GM23338 (cell line): ENCODE measurements at regions not wholly inside any gene's neighbourhood (a gene's known extent, or its start where the extent isn't known, plus 50 kb on each side); places are given as distances from the start of the nearest gene placed in this dataset.
A peak's percentile ranks its signal among the peaks of the same experiment; 100 is the strongest.

ENCODE experiments used
- ATAC-seq: fragments of 200-7000 bp; cut with Tn5 transposase; 3 replicates; pipeline ENCODE4 v1.9.1; 2020
- DNase-seq: peaks from one replicate; pipeline ENCODE4 v3.0.0-alpha.2; 2015; ENCODE audit warnings: low spot score
- H2AFZ ChIP-seq: fragments of 200-600 bp; sonication (generic); 2 replicates; pipeline ENCODE4 v1.8.0; 2016; ENCODE audit warnings: antibody characterized with exemption, mild to moderate bottlenecking, moderate library complexity
- H3F3A ChIP-seq: fragments of 200-600 bp; sonication (generic); replicated peaks from 2 replicates; pipeline ENCODE4 v1.8.0; 2017; ENCODE audit warnings: antibody characterized with exemption, mixed run types, low read depth
- H3K27ac ChIP-seq: fragments of 200-600 bp; sonication (generic); 2 replicates; pipeline ENCODE4 v1.6.1; 2016; ENCODE audit warnings: low read depth
- H3K27me3 ChIP-seq: fragments of 200-600 bp; sonication (generic); 2 replicates; pipeline ENCODE4 v1.8.0; 2016; ENCODE audit warnings: mild to moderate bottlenecking, mixed run types, moderate library complexity; ENCODE audit not compliant: insufficient read depth
- H3K36me3 ChIP-seq: fragments of 200-600 bp; sonication (generic); 2 replicates; pipeline ENCODE4 v1.8.0; 2016; ENCODE audit warnings: mild to moderate bottlenecking; ENCODE audit not compliant: insufficient read depth
- H3K4me1 ChIP-seq: fragments of 200-600 bp; sonication (generic); 2 replicates; pipeline ENCODE4 v1.8.0; 2016; ENCODE audit warnings: mild to moderate bottlenecking, moderate library complexity; ENCODE audit not compliant: insufficient read depth
- H3K4me2 ChIP-seq: fragments of 200-600 bp; sonication (generic); 2 replicates; pipeline ENCODE4 v1.7.1; 2017; ENCODE audit warnings: mixed run types
- H3K4me3 ChIP-seq: fragments of 200-600 bp; sonication (generic); 2 replicates; pipeline ENCODE4 v1.6.1; 2016; ENCODE audit warnings: mixed run types
- H3K79me2 ChIP-seq: fragments of 200-600 bp; sonication (generic); replicated peaks from 2 replicates; pipeline ENCODE4 v1.8.0; 2017; ENCODE audit warnings: mild to moderate bottlenecking; ENCODE audit not compliant: insufficient read depth
- H3K9me2 ChIP-seq: fragments of 200-600 bp; sonication (generic); 2 replicates; pipeline ENCODE4 v1.8.0; 2017; ENCODE audit not compliant: insufficient read depth
- H4K20me1 ChIP-seq: fragments of 200-600 bp; sonication (generic); replicated peaks from 2 replicates; pipeline ENCODE4 v1.8.0; 2017; ENCODE audit warnings: mild to moderate bottlenecking; ENCODE audit not compliant: insufficient read depth
- H3K27ac Mint-ChIP-seq: 2 replicates; pipeline ENCODE4 v1.8.0; 2020; ENCODE audit warnings: inconsistent platforms, mild to moderate bottlenecking, moderate library complexity, mixed read lengths
- H3K27me3 Mint-ChIP-seq: 3 replicates; pipeline ENCODE4 v1.8.0; 2022; ENCODE audit warnings: low read depth, mild to moderate bottlenecking, moderate library complexity, mixed read lengths, inconsistent platforms; ENCODE audit not compliant: insufficient read depth, poor library complexity
- H3K36me3 Mint-ChIP-seq: 3 replicates; pipeline ENCODE4 v1.8.0; 2021; ENCODE audit warnings: low read depth, mild to moderate bottlenecking, inconsistent platforms, moderate library complexity, mixed read lengths
- H3K4me1 Mint-ChIP-seq: 3 replicates; pipeline ENCODE4 v1.8.0; 2020; ENCODE audit warnings: mild to moderate bottlenecking, inconsistent platforms, mixed read lengths
- H3K4me3 Mint-ChIP-seq: 3 replicates; pipeline ENCODE4 v1.8.0; 2021; ENCODE audit warnings: moderate library complexity, mild to moderate bottlenecking, inconsistent platforms, mixed read lengths
- H3K9me3 Mint-ChIP-seq: 3 replicates; pipeline ENCODE4 v1.8.0; 2020; ENCODE audit warnings: moderate library complexity, mild to moderate bottlenecking, inconsistent platforms, mixed read lengths
- CREB1 ChIP-seq: fragments of 250-450 bp; sonication (Bioruptor Pico); IDR thresholded peaks from 2 replicates; pipeline ENCODE4 v1.5.0; 2020; ENCODE audit warnings: low read depth, mild to moderate bottlenecking, moderate library complexity
- CTCF ChIP-seq, 2 experiments: fragments of 200-600 bp in 1 of 2; sonication (generic) in 1 of 2; conservative IDR thresholded peaks; 2 replicates each; pipeline versions ENCODE4 v1.5.1 to v1.6.1; 2016 to 2017; ENCODE audit warnings: antibody characterized with exemption in 2 of 2, low read depth in 2 of 2, mild to moderate bottlenecking in 2 of 2, moderate library complexity in 1 of 2
- ETS1 ChIP-seq: IDR thresholded peaks from 2 replicates; pipeline ENCODE4 v1.6.1; 2016; ENCODE audit warnings: antibody characterized with exemption
- POLR2AphosphoS5 ChIP-seq: IDR thresholded peaks from 2 replicates; pipeline ENCODE4 v1.6.1; 2016; ENCODE audit warnings: antibody characterized with exemption, low read depth
- REST ChIP-seq: IDR thresholded peaks from one replicate; pipeline ENCODE4 v1.6.1; 2018; ENCODE audit warnings: antibody characterized with exemption; ENCODE audit not compliant: unreplicated experiment
- STAT1 ChIP-seq: IDR thresholded peaks from one replicate; pipeline ENCODE4 v1.6.1; 2016; ENCODE audit warnings: antibody characterized with exemption; ENCODE audit not compliant: unreplicated experiment
- ZNF114 ChIP-seq: fragments of 250-450 bp; sonication (Bioruptor Pico); IDR thresholded peaks from 2 replicates; pipeline ENCODE4 v1.5.0; 2020; ENCODE audit warnings: mild to moderate bottlenecking, moderate library complexity
- ZNF331 ChIP-seq: fragments of 250-450 bp; sonication (Bioruptor Pico); IDR thresholded peaks from 2 replicates; pipeline ENCODE4 v1.5.0; 2020; ENCODE audit warnings: low read depth, mild to moderate bottlenecking, moderate library complexity
- ZNF462 ChIP-seq: fragments of 250-450 bp; sonication (Bioruptor Pico); IDR thresholded peaks from 2 replicates; pipeline ENCODE4 v1.5.0; 2020; ENCODE audit warnings: mild to moderate bottlenecking, moderate library complexity

- no peak for TF ChIP-seq CTCF (conservative IDR thresholded peaks at IDR 0.05; ENCODE audit: low read depth in 2 of 2)
- no peak for TF ChIP-seq ZNF114 (CRISPR knock-in tag)
- TF ChIP-seq STAT1: no peak
These were observed 124.5 kb downstream of the SNX5 start (continued) for GRCh38 chr20:17844133-17844429.

- Mint-ChIP-seq H3K9me3 (no peaks in the 10 kb centered on the region; the same call in 2 of the 3 replicates), H3K4me1 (peaks cover 3% of the 10 kb centered on the region), H3K4me3 (no peak overlapping the region), H3K27ac (no peak overlapping the region), H3K27me3 (peaks cover 3% of the 10 kb centered on the region), H3K36me3 (no peaks in the 10 kb centered on the region)
- Histone ChIP-seq H4K20me1 (no peaks in the 10 kb centered on the region), H3K9me2 (no peaks in the 10 kb centered on the region), H3K4me3 (no peak overlapping the region), H3K4me1 (no peaks in the 10 kb centered on the region), H3K4me2 (no peak overlapping the region), H3K79me2 (no peaks in the 10 kb centered on the region), H3K27ac (no peak overlapping the region), H3K27me3 (no peaks in the 10 kb centered on the region), H3K36me3 (no peaks in the 10 kb centered on the region), H2AFZ (peak overlapping the region; percentile 84; the same call in 1 of the 2 replicates), H3F3A (no peaks in the 10 kb centered on the region)
- no peak for DNase-seq
- peak; percentile 53 for ATAC-seq
- TF ChIP-seq POLR2AphosphoS5: no peak
- TF ChIP-seq ZNF331 (CRISPR knock-in tag): no peak
- no peak for TF ChIP-seq ZNF462
- no peak for TF ChIP-seq CREB1 (CRISPR knock-in tag)
- no peak for TF ChIP-seq REST
- no peak for TF ChIP-seq ETS1
- TF ChIP-seq ZNF114 (CRISPR knock-in tag): no peak
These were observed 125.1 kb downstream of the SNX5 start for GRCh38 chr20:17843246-17844132.
